Psoas muscle (tissue), 7 donors: ENCODE measurements at regions not wholly inside any gene's neighbourhood (a gene's known extent, or its start where the extent isn't known, plus 50 kb on each side); places are given as distances from the start of the nearest gene placed in this dataset.

Experiments
- ATAC-seq, 4 donors: fragments of 200-7000 bp; cut with Tn5 transposase; one replicate each; pipeline ENCODE4 v1.9.1; 2020; ENCODE audit warnings: moderate library complexity in 3 of 4, mild to moderate bottlenecking in 2 of 4
- DNase-seq, 2 donors: peaks; one replicate each; pipeline ENCODE4 v3.0.0-alpha.2; 2020
- H3K27ac ChIP-seq: fragments of 200-600 bp; one replicate; pipeline ENCODE4 v1.8.0; 2022
- H3K27me3 ChIP-seq, 3 donors: fragments of 200-600 bp in 1 of 3; one replicate each; pipeline versions ENCODE4 v1.6.1 to v1.8.0; 2013 to 2022; ENCODE audit warnings: low read length in 2 of 3, mild to moderate bottlenecking in 2 of 3, moderate library complexity in 1 of 3; ENCODE audit not compliant: insufficient read depth in 3 of 3
- H3K36me3 ChIP-seq, 2 donors: fragments of 200-600 bp in 1 of 2; one replicate each; pipeline versions ENCODE4 v1.6.1 to v1.8.0; 2013 to 2022; ENCODE audit warnings: low read depth in 1 of 2, mild to moderate bottlenecking in 1 of 2, moderate library complexity in 1 of 2; ENCODE audit not compliant: insufficient read depth in 1 of 2
- H3K4me1 ChIP-seq: fragments of 200-600 bp; one replicate; pipeline ENCODE4 v1.8.0; 2022
- H3K4me3 ChIP-seq: fragments of 200-600 bp; one replicate; pipeline ENCODE4 v1.8.0; 2022; ENCODE audit warnings: mild to moderate bottlenecking
- H3K9me3 ChIP-seq: fragments of 200-600 bp; one replicate; pipeline ENCODE4 v1.8.0; 2022
- WGBS, 3 donors: extraction: QIAGEN DNeasy Blood & Tissue Kit; methylation state at CpG; one replicate each; pipeline versions ENCODE4 v1.1.6 to v1.1.7; 2013; 5-methylcytosine and 5-hydroxymethylcytosine counted together
- intact Hi-C, 2 donors: fragments of 100-400 bp; cut with DNase I; formaldehyde crosslinking; loops; one replicate each; pipeline versions ENCODE4 v1.11.0 to v1.14.2; 2022
- TF ChIP-seq, protein P1 (sequence below): fragments of 200-600 bp; IDR thresholded peaks from one replicate; pipeline ENCODE4 v1.8.0; 2022; ENCODE audit warnings: antibody characterized with exemption
- donor health status: healthy with polysubstance abuse.
- donor health status: DM: no; HTN: no; CAD: no; lungs with moderate emphysema.
- donor health status: Bipolar disorder and iron deficiency.
- donor health status: healthy.
- donor health status: DM: yes; HTN: yes; CAD: no.
- donor health status: DM: no; HTN: no; CAD: no.
- donor health status: DM: yes; HTN: yes; CAD: no.

DNA sequence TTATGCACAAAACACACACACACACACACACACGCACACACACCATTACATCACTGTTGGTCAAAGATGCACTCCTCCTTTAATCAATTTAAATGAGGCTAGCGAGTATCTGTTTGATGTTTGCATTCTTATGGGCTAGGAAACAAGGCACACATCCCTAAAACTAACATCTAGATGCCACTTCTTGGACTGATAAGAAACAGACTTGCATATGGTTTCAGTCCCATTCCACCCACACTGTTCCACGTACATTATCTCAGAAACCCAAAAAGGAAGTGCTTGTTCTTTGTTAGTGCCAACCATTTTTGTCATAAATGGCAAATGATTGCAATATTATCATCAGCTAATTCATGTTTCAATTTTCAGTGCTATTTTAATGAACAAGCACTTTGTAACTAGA, 69.5 kb downstream of the CCR1 start:
- no peaks in the 10 kb centered on the region for H3K27me3 ChIP-seq
- WGBS, 3 donors, result 81 to 83% (median 82%) methylated on average over 3 of the region's 3 CpGs
- no peaks in the 10 kb centered on the region for H3K36me3 ChIP-seq
- H3K4me3 ChIP-seq, result no peak overlapping the region
- no peaks in the 10 kb centered on the region for H3K4me1 ChIP-seq
- no peak overlapping the region for H3K27ac ChIP-seq
- ATAC-seq (no peak), DNase-seq (no peak)
- TF ChIP-seq, protein P1, sequence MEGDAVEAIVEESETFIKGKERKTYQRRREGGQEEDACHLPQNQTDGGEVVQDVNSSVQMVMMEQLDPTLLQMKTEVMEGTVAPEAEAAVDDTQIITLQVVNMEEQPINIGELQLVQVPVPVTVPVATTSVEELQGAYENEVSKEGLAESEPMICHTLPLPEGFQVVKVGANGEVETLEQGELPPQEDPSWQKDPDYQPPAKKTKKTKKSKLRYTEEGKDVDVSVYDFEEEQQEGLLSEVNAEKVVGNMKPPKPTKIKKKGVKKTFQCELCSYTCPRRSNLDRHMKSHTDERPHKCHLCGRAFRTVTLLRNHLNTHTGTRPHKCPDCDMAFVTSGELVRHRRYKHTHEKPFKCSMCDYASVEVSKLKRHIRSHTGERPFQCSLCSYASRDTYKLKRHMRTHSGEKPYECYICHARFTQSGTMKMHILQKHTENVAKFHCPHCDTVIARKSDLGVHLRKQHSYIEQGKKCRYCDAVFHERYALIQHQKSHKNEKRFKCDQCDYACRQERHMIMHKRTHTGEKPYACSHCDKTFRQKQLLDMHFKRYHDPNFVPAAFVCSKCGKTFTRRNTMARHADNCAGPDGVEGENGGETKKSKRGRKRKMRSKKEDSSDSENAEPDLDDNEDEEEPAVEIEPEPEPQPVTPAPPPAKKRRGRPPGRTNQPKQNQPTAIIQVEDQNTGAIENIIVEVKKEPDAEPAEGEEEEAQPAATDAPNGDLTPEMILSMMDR, result no peak
- no peaks in the 10 kb centered on the region for H3K9me3 ChIP-seq
- intact Hi-C loops, result no loop called here

DNA sequence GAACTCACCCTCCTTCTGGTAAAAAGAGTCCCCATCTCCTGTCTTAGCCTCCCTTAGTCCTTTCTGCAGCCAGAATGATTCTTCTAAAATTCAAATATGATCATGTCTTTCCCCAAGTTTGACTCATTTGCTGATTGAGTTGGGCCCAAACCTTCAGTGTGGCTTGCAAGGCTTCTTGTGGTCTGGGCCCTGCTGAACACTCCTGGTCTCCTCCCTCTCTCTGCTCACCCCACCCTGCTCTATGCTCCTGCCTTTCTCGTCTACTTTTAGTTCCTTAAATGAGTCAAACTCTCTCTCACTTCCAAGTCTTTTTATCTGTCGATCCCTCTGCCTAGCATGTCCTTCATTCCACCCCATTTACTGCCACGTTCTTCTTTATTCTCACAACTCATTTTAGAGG, 72.6 kb downstream of the CCR1 start:
- no peaks in the 10 kb centered on the region for H3K36me3 ChIP-seq
- H3K4me1 ChIP-seq, result no peaks in the 10 kb centered on the region

DNA sequence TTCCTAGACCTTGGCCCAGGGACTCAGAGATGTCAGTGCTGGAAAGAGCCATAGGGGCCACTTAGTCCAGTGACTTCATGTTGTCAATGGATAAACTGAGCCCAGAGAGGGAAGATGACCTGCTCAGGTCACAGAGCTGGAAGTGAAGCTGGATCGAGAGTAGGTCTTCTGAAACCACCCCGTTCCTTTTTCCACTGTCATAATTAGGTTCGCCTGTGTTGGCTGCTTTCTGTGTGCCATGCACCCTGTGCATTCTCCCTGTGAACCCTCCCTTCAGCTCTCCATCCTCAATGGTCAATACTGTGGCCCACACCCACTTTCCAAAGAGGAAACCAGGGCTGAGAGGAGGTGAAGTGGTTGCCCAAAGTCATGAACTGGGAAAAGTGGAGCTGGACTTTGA, 74.8 kb downstream of the CCR1 start:
- H3K9me3 ChIP-seq, result no peaks in the 10 kb centered on the region
- H3K4me3 ChIP-seq, result no peak overlapping the region
- intact Hi-C loops, result no loop called here
- H3K27me3 ChIP-seq, result no peaks in the 10 kb centered on the region
- WGBS, 3 donors, result 83 to 88% (median 85%) methylated on average over 3 of the region's 3 CpGs
- TF ChIP-seq, protein P1, result no peak
- DNase-seq (no peak), ATAC-seq (no peak)
- H3K36me3 ChIP-seq, result no peaks in the 10 kb centered on the region
- H3K4me1 ChIP-seq, result no peaks in the 10 kb centered on the region
- no peak overlapping the region for H3K27ac ChIP-seq

More for the DNA sequence above, 72.6 kb downstream of the CCR1 start:
- no peak overlapping the region for H3K4me3 ChIP-seq
- WGBS, 3 donors, result 74 to 75% (median 75%) methylated on average over 3 of the region's 3 CpGs
- intact Hi-C loops, result no loop called here
- TF ChIP-seq, protein P1, result no peak
- DNase-seq (no peak), ATAC-seq (no peak)
- no peaks in the 10 kb centered on the region for H3K27me3 ChIP-seq
- no peaks in the 10 kb centered on the region for H3K9me3 ChIP-seq
- H3K27ac ChIP-seq, result no peak overlapping the region

DNA sequence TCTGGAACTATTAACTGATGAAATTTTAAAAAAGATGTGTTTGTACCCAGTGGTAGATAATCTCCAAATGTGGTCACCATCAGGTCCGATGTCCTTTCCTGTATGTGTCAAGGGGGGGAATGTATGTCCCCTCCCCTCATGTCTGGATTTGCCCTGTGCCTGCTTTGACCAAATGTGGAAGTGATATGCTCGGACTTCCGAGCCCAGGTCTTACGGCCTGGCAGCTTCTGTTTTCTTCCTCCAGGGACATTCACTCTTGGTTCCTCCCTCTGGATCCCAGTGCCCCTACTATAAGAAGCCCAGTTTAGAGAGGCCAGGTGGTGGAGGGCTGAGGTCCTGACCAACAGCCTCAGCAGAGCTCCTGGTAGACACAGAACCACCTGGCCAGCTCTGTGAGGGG, 75.5 kb downstream of the CCR1 start:
- no peak overlapping the region for H3K4me3 ChIP-seq
- H3K27me3 ChIP-seq, result no peaks in the 10 kb centered on the region
- DNase-seq (no peak), ATAC-seq (no peak)
- intact Hi-C loops, result no loop called here
- H3K9me3 ChIP-seq, result no peaks in the 10 kb centered on the region
- no peaks in the 10 kb centered on the region for H3K4me1 ChIP-seq
- H3K36me3 ChIP-seq, result no peaks in the 10 kb centered on the region
- WGBS, 3 donors, result 73 to 85% (median 77%) methylated on average over 4 of the region's 4 CpGs
- H3K27ac ChIP-seq, result no peak overlapping the region
- TF ChIP-seq, protein P1, result no peak

DNA sequence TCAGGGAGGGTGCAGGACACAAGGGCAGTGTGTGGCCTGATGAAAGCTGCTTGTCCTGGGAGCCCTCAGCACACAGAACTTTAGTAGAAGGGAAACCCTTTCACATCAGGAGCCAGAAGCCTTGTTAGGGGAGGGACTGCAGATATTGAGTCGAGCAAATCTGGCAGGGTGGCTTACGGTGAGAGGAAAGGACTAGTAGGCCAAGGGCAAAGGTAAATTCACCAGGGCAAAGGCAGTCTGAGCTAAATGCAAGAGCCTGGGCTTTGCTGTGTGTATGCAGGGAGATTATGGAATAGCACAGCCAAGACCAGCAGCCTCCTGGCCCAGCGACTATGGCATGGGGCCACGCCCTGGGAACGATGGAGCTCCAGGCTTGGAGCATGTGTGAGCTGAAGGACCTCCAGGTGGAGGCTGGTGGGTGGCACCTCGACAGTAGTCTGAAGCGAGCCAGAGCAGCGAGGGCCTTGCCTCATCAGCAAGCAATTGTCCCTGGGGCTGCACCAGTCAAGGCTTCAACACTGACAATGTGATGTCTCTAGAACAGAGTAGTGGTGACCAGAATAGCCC, 76.1 kb downstream of the CCR1 start:
- Histone ChIP-seq H3K27ac (no peak overlapping the region), H3K27me3 (no peaks in the 10 kb centered on the region), H3K4me1 (no peaks in the 10 kb centered on the region), H3K9me3 (no peaks in the 10 kb centered on the region), H3K4me3 (no peak overlapping the region), H3K36me3 (no peaks in the 10 kb centered on the region)
- WGBS, 3 donors, result 77 to 83% (median 82%) methylated on average over 8 of the region's 8 CpGs
- no peak for DNase-seq
- intact Hi-C loops, result no loop called here
- TF ChIP-seq, protein P1, result no peak
- no peak for ATAC-seq
